A549 (cell line): ENCODE measurements at regions not wholly inside any gene's neighbourhood (a gene's known extent, or its start where the extent isn't known, plus 50 kb on each side); places are given as distances from the start of the nearest gene placed in this dataset.

Experiments used
- CHD4 ChIP-seq: fragments of 200-600 bp; sonication (generic); IDR thresholded peaks from 2 replicates; pipeline ENCODE4 v1.6.1; 2016; ENCODE audit warnings: antibody characterized with exemption, mild to moderate bottlenecking, borderline replicate concordance
- CTCF ChIP-seq: fragments of >200 bp; sonication (Bioruptor Twin); formaldehyde crosslinking; IDR thresholded peaks from 3 replicates; pipeline ENCODE4 v1.5.1; 2016
- ESRRA ChIP-seq: fragments of 150-350 bp; IDR thresholded peaks from 2 replicates; pipeline ENCODE4 v1.6.1; 2014; ENCODE audit warnings: mild to moderate bottlenecking, low read length, borderline replicate concordance
- FOSL2 ChIP-seq, 2 experiments: fragments of 450-650 bp in 1 of 2; fragments of >200 bp in 1 of 2; sonication (Bioruptor Twin) in 1 of 2; formaldehyde crosslinking; IDR thresholded peaks; 2 replicates each; pipeline versions ENCODE4 v1.5.0 to v1.6.1; 2016 to 2020; ENCODE audit warnings: mild to moderate bottlenecking in 1 of 2, moderate library complexity in 1 of 2
- FOXS1 ChIP-seq: fragments of 250-450 bp; sonication (Bioruptor Pico); IDR thresholded peaks from 2 replicates; pipeline ENCODE4 v1.5.0; 2020; ENCODE audit warnings: mild to moderate bottlenecking, moderate library complexity
- HDAC2 ChIP-seq: fragments of 200-600 bp; sonication (generic); IDR thresholded peaks from 2 replicates; pipeline ENCODE4 v1.6.1; 2016
- HOXA7 ChIP-seq: fragments of 250-450 bp; sonication (Bioruptor Pico); IDR thresholded peaks from 2 replicates; pipeline ENCODE4 v1.5.0; 2020; ENCODE audit warnings: mild to moderate bottlenecking, moderate library complexity
- PHF8 ChIP-seq: fragments of 200-600 bp; sonication (generic); IDR thresholded peaks from 2 replicates; pipeline ENCODE4 v1.6.1; 2016; ENCODE audit warnings: low read depth, mild to moderate bottlenecking, antibody characterized with exemption, moderate library complexity, borderline replicate concordance
- POLR2A ChIP-seq: IDR thresholded peaks from 2 replicates; pipeline ENCODE4 v1.6.1; 2012; ENCODE audit warnings: mild to moderate bottlenecking, low read length
- ZFP36 ChIP-seq: fragments of 450-650 bp; IDR thresholded peaks from 2 replicates; pipeline ENCODE4 v1.6.1; 2014; ENCODE audit warnings: borderline replicate concordance; ENCODE audit not compliant: partially characterized antibody
- TF ChIP-seq, protein P1 (sequence below): IDR thresholded peaks from 2 replicates; pipeline ENCODE4 v1.6.1; 2012

GRCh38 chr18:44170208-44170880 lies 510.3 kb upstream of the SETBP1 start:
- TF ChIP-seq POLR2A: no peak
- no peak for TF ChIP-seq HOXA7 (CRISPR knock-in tag)
- TF ChIP-seq, protein P1, sequence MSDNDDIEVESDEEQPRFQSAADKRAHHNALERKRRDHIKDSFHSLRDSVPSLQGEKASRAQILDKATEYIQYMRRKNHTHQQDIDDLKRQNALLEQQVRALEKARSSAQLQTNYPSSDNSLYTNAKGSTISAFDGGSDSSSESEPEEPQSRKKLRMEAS: no peak
- TF ChIP-seq ZFP36: no peak
- no peak for TF ChIP-seq PHF8
- no peak for TF ChIP-seq CTCF
- no peak for TF ChIP-seq HDAC2
- TF ChIP-seq ESRRA: no peak
- no peak for TF ChIP-seq FOSL2 (IDR thresholded peaks at IDR 0.05)
- no peak for TF ChIP-seq FOSL2 (CRISPR knock-in tag; IDR thresholded peaks at IDR 0.05)
- TF ChIP-seq FOXS1 (CRISPR knock-in tag): no peak
- no peak for TF ChIP-seq CHD4
